MM.1S (cell line): ENCODE measurements at regions not wholly inside any gene's neighbourhood (a gene's known extent, or its start where the extent isn't known, plus 50 kb on each side); places are given as distances from the start of the nearest gene placed in this dataset.

Experiments used
- CTCF ChIP-seq: fragments of 300-600 bp; sonication (generic); IDR thresholded peaks from 2 replicates; pipeline ENCODE4 v1.5.1; 2016; ENCODE audit warnings: antibody characterized with exemption, low read length, mixed read lengths
- EZH2 ChIP-seq: fragments of 300-600 bp; sonication (generic); optimal IDR thresholded peaks from 2 replicates; pipeline ENCODE3; 2017; ENCODE audit warnings: low read depth, mild to moderate bottlenecking, antibody characterized with exemption, low read length, mixed read lengths
- EZH2phosphoT487 ChIP-seq: fragments of 300-600 bp; sonication (generic); IDR thresholded peaks from 2 replicates; pipeline ENCODE4 v1.6.1; 2018; ENCODE audit warnings: antibody characterized with exemption, low read length

- TF ChIP-seq CTCF, result no peak
- TF ChIP-seq EZH2, result no peak
- no peak for TF ChIP-seq EZH2phosphoT487
Measured at GRCh38 chr15:23760024-23760423, 72.9 kb upstream of the NDN start.
